SJSA1 (cell line): ENCODE measurements at regions not wholly inside any gene's neighbourhood (a gene's known extent, or its start where the extent isn't known, plus 50 kb on each side); places are given as distances from the start of the nearest gene placed in this dataset.

ENCODE experiments used
- DNase-seq, 2 experiments: peaks; one replicate each; pipeline ENCODE4 v3.0.0-alpha.2; 2015 to 2020; ENCODE audit warnings: low spot score in 2 of 2, low read depth in 1 of 2
- H3K27ac ChIP-seq: fragments of 250-450 bp; sonication (Bioruptor Pico); 2 replicates; pipeline ENCODE4 v1.5.1; 2020; ENCODE audit warnings: mild to moderate bottlenecking, moderate library complexity
- H3K27me3 ChIP-seq: fragments of 250-450 bp; sonication (Bioruptor Pico); replicated peaks from 2 replicates; pipeline ENCODE4 v1.5.1; 2020; ENCODE audit warnings: mild to moderate bottlenecking, moderate library complexity
- H3K36me3 ChIP-seq: fragments of 250-450 bp; sonication (Bioruptor Pico); 2 replicates; pipeline ENCODE4 v1.5.1; 2020; ENCODE audit warnings: mild to moderate bottlenecking
- H3K4me1 ChIP-seq: fragments of 250-450 bp; sonication (Bioruptor Pico); replicated peaks from 2 replicates; pipeline ENCODE4 v1.6.1; 2021; ENCODE audit warnings: mild to moderate bottlenecking
- H3K4me3 ChIP-seq: fragments of 250-450 bp; sonication (Bioruptor Pico); 2 replicates; pipeline ENCODE4 v1.5.1; 2020; ENCODE audit warnings: mild to moderate bottlenecking
- H3K9me3 ChIP-seq: fragments of 250-450 bp; sonication (Bioruptor Pico); replicated peaks from 2 replicates; pipeline ENCODE4 v1.5.1; 2020; ENCODE audit warnings: mild to moderate bottlenecking

- Histone ChIP-seq H3K27me3 (no peaks in the 10 kb centered on the region), H3K4me1 (no peaks in the 10 kb centered on the region), H3K27ac (no peak overlapping the region), H3K9me3 (no peaks in the 10 kb centered on the region), H3K4me3 (no peak overlapping the region), H3K36me3 (peaks cover 7% of the 10 kb centered on the region)
- no peak for DNase-seq
Observed at GRCh38 chr20:19938421-19939090, 78.6 kb upstream of the NAA20 start.

GRCh38 chr20:19940988-19941460 is 76.1 kb upstream of the NAA20 start:
- Histone ChIP-seq H3K27me3 (no peaks in the 10 kb centered on the region), H3K4me1 (peaks cover 21% of the 10 kb centered on the region), H3K27ac (no peak overlapping the region), H3K9me3 (no peaks in the 10 kb centered on the region), H3K36me3 (peaks cover 7% of the 10 kb centered on the region), H3K4me3 (no peak overlapping the region)
- no peak for DNase-seq

- H3K4me1 ChIP-seq = peaks cover 27% of the 10 kb centered on the region
- H3K36me3 ChIP-seq = peaks cover 3% of the 10 kb centered on the region; the same call in 1 of the 2 replicates
- H3K9me3 ChIP-seq = no peaks in the 10 kb centered on the region
- no peak overlapping the region for H3K4me3 ChIP-seq
- no peak for DNase-seq
- no peak overlapping the region for H3K27ac ChIP-seq
- H3K27me3 ChIP-seq = no peaks in the 10 kb centered on the region
Observed at GRCh38 chr20:19942611-19943010, 74.6 kb upstream of the NAA20 start.

- Histone ChIP-seq H3K4me1 (peaks cover 32% of the 10 kb centered on the region), H3K4me3 (no peak overlapping the region), H3K9me3 (no peaks in the 10 kb centered on the region), H3K27ac (no peak overlapping the region), H3K36me3 (no peaks in the 10 kb centered on the region), H3K27me3 (no peaks in the 10 kb centered on the region)
- no peak for DNase-seq
Observed at GRCh38 chr20:19943061-19943521, 74.1 kb upstream of the NAA20 start.

GRCh38 chr20:19944772-19945459 is 72.2 kb upstream of the NAA20 start:
- Histone ChIP-seq H3K4me1 (peaks cover 35% of the 10 kb centered on the region), H3K27ac (peak overlapping the region; percentile 45), H3K4me3 (no peak overlapping the region), H3K27me3 (no peaks in the 10 kb centered on the region), H3K36me3 (no peaks in the 10 kb centered on the region), H3K9me3 (no peaks in the 10 kb centered on the region)
- peak; percentile 67 to 77 for DNase-seq

- no peaks in the 10 kb centered on the region for H3K36me3 ChIP-seq
- peak overlapping the region; percentile 45 for H3K27ac ChIP-seq
- DNase-seq = no peak
- H3K4me3 ChIP-seq = no peak overlapping the region
- H3K27me3 ChIP-seq = no peaks in the 10 kb centered on the region
- no peaks in the 10 kb centered on the region for H3K9me3 ChIP-seq
- peaks cover 35% of the 10 kb centered on the region for H3K4me1 ChIP-seq
Observed at GRCh38 chr20:19945732-19946670, 71.2 kb upstream of the NAA20 start.

GRCh38 chr20:19947611-19948264 is 69.4 kb upstream of the NAA20 start:
- peaks cover 35% of the 10 kb centered on the region for H3K4me1 ChIP-seq
- no peaks in the 10 kb centered on the region for H3K27me3 ChIP-seq
- H3K27ac ChIP-seq = peak overlapping the region; percentile 43
- H3K4me3 ChIP-seq = no peak overlapping the region
- H3K36me3 ChIP-seq = no peaks in the 10 kb centered on the region
- DNase-seq = peak; percentile 45 to 65
- no peaks in the 10 kb centered on the region for H3K9me3 ChIP-seq

- DNase-seq = no peak
- H3K27me3 ChIP-seq = no peaks in the 10 kb centered on the region
- H3K4me3 ChIP-seq = no peak overlapping the region
- H3K36me3 ChIP-seq = no peaks in the 10 kb centered on the region
- H3K9me3 ChIP-seq = no peaks in the 10 kb centered on the region
- no peak overlapping the region for H3K27ac ChIP-seq
- peaks cover 31% of the 10 kb centered on the region for H3K4me1 ChIP-seq
Observed at GRCh38 chr20:19949195-19949867, 67.8 kb upstream of the NAA20 start.

GRCh38 chr20:19950042-19950441 is 67.1 kb upstream of the NAA20 start:
- Histone ChIP-seq H3K4me1 (peaks cover 24% of the 10 kb centered on the region), H3K36me3 (no peaks in the 10 kb centered on the region), H3K9me3 (no peaks in the 10 kb centered on the region), H3K4me3 (no peak overlapping the region), H3K27ac (no peak overlapping the region), H3K27me3 (no peaks in the 10 kb centered on the region)
- no peak for DNase-seq

GRCh38 chr20:19952392-19952791 is 64.8 kb upstream of the NAA20 start:
- H3K36me3 ChIP-seq = 0 out of 2 replicates have a peak, but pooled peaks cover 4% of the 10 kb centered on the region
- no peak overlapping the region for H3K27ac ChIP-seq
- no peak overlapping the region for H3K4me3 ChIP-seq
- H3K27me3 ChIP-seq = no peaks in the 10 kb centered on the region
- no peak for DNase-seq
- H3K4me1 ChIP-seq = peaks cover 10% of the 10 kb centered on the region
- H3K9me3 ChIP-seq = no peaks in the 10 kb centered on the region

- no peak for DNase-seq
- H3K9me3 ChIP-seq = no peaks in the 10 kb centered on the region
- no peaks in the 10 kb centered on the region; the same call in 1 of the 2 replicates for H3K4me1 ChIP-seq
- H3K4me3 ChIP-seq = no peak overlapping the region
- no peak overlapping the region for H3K27ac ChIP-seq
- H3K27me3 ChIP-seq = no peaks in the 10 kb centered on the region
- 0 out of 2 replicates have a peak, but pooled peaks cover 4% of the 10 kb centered on the region for H3K36me3 ChIP-seq
Observed at GRCh38 chr20:19953606-19954005, 63.6 kb upstream of the NAA20 start.

GRCh38 chr20:19956976-19957375 is 60.2 kb upstream of the NAA20 start:
- Histone ChIP-seq H3K9me3 (no peaks in the 10 kb centered on the region), H3K27ac (no peak overlapping the region), H3K27me3 (no peaks in the 10 kb centered on the region)

GRCh38 chr20:19958219-19958618 is 58.9 kb upstream of the NAA20 start:
- DNase-seq = no peak
- Histone ChIP-seq H3K4me3 (no peak overlapping the region), H3K27ac (no peak overlapping the region), H3K9me3 (no peaks in the 10 kb centered on the region), H3K27me3 (no peaks in the 10 kb centered on the region), H3K36me3 (peaks cover 8% of the 10 kb centered on the region; the same call in 1 of the 2 replicates), H3K4me1 (no peaks in the 10 kb centered on the region)

More at GRCh38 chr20:19956976-19957375, 60.2 kb upstream of the NAA20 start:
- H3K4me1 ChIP-seq = no peaks in the 10 kb centered on the region; the same call in 1 of the 2 replicates
- H3K4me3 ChIP-seq = no peak overlapping the region
- DNase-seq = no peak
- H3K36me3 ChIP-seq = peaks cover 4% of the 10 kb centered on the region; the same call in 1 of the 2 replicates
